ENCODE measurements at regions not wholly inside any gene's neighbourhood (a gene's known extent, or its start where the extent isn't known, plus 50 kb on each side); places are given as distances from the start of the nearest gene placed in this dataset.

- DNase-seq (ENCODE audit: low read depth in 1 of 2, low spot score in 1 of 2) = no peak
Measured at GRCh38 chr12:69095765-69096477, 143.4 kb upstream of the CPSF6 start.

DNA sequence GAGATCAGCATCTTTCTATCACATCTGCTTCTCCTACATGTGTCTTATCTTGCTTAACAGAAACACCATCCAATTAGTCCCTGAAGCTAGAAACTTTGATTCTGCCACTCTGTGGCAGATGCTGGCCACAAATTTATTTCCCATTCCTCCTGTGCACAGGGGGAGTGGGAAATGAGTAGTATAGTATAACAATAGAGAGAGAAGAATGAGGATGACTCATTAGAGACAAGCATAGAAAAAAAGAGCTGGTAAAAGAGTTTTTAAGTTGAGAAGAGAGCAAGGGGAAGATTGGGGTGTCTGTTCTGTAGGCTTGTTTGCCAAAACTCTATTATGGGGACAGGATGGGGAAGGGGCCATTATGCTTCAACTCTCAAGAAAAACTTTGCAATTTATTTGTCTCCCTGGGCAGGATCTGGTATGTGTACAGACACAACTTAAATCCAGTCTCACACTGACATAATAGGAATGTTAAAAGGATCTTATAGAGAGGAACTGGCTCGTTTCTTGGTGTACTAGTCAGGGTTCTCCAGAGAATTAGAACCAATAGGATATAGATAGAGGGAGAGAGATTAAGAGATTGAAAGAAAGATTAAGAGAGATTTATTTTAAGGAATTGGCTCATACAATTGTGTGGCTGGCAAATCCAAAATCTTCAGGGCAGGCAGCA lies 142.6 kb upstream of the CPSF6 start:
- no peak for DNase-seq (ENCODE audit: low read depth in 1 of 2, low spot score in 1 of 2)

DNA sequence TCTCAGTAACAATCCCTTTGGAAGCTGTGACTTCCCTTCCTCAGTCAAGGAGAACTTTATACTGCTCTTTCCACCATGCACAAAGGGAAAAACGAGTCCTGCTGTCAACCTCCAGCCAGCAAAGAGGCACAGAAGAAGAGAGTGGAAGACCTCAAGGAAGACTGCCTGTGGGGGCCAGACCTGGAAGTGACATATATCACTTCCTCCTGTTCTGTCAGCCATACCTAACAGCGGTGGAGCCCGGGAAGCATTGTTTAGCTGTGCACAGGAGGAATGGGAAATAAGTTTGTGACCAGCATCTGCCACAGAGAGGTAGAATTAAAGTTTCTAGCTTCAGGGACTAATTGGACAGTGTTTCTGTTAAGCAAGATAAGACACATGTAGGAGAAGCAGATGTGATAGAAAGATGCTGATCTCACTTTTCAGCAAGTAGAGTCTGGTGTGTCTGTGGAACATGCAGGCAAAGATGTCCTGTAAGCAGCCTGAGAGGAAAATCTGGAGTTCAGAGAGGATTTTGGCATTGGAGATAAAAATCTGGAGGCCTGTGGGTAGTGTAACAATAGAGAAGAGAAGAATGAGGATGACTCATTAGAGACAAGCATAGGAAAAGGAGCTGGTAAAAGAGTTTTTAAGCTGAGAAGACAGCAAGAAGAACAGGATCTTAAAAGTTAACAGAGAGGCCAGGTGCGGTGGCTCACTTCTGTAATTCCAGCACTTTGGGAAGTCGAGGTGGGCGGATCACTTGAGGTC lies 141.6 kb upstream of the CPSF6 start:
- no peak for DNase-seq (ENCODE audit: low read depth in 1 of 2, low spot score in 1 of 2)

DNA sequence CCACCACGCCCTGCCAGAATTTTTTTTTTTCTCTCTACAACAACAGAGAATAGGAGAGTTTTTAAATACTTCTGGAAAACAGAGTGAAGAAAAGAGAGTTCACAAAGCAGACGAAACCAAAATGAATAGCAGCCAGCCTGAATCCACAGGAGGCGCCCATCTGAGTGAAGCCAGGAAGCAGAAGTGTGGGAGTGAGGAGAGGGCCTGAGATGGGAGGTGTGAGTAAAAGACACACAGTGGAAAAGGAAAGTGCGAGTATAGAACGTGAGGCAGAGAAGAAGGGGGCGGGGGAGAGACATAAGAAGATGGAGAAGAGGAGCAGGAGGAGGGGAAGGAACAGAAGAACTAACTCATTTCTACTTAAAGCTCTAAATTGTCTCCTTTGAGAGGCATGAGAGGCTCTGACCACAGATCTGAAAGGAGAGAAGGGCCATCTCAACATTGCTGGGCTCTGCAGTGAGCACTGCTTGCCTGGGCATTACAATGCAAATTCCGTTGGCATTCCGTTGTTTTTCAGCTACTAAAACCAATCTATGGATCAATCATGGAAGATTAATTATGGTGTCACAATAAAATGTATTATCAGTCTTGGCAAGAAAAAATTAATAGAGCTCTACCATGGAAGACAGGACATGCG lies 140.1 kb upstream of the CPSF6 start:
- DNase-seq (ENCODE audit: low read depth in 1 of 2, low spot score in 1 of 2) = no peak

- no peak for DNase-seq (ENCODE audit: low read depth in 1 of 2, low spot score in 1 of 2)
Measured at GRCh38 chr12:69101505-69101904, 137.9 kb upstream of the CPSF6 start.

- DNase-seq (ENCODE audit: low read depth in 1 of 2, low spot score in 1 of 2) = no peak
Measured at GRCh38 chr12:69102856-69103255, 136.5 kb upstream of the CPSF6 start.

- DNase-seq (ENCODE audit: low read depth in 1 of 2, low spot score in 1 of 2) = no peak
Measured at GRCh38 chr12:69105101-69105962, 134.0 kb upstream of the CPSF6 start.

- DNase-seq (ENCODE audit: low read depth in 1 of 2, low spot score in 1 of 2) = no peak
Measured at GRCh38 chr12:69106482-69107118, 132.8 kb upstream of the CPSF6 start.

- no peak for DNase-seq (ENCODE audit: low read depth in 1 of 2, low spot score in 1 of 2)
Measured at GRCh38 chr12:69107541-69107940, 131.8 kb upstream of the CPSF6 start.

- DNase-seq (ENCODE audit: low read depth in 1 of 2, low spot score in 1 of 2) = no peak
Measured at GRCh38 chr12:69108037-69108436, 131.3 kb upstream of the CPSF6 start.

DNA sequence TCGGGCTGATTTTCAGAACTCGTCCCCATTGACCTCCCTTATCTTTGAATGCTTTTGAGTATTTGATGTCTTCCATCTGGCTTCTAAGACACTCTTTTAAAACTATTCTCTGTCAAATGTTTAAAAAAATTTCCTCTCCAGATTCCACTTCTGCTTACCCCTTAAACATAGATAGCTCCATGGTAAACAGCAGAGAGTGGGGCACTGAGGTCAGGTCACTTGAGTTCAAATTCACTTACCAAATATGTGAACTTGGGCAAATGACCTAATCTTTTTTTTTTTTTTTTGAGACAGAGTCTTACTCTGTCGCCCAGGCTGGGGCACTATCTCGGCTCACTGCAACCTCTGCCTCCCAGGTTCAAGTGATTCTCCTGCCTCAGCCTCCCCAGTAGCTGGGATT lies 126.8 kb upstream of the CPSF6 start:
- DNase-seq (ENCODE audit: low read depth in 1 of 2, low spot score in 1 of 2) = no peak

- DNase-seq (ENCODE audit: low read depth in 1 of 2, low spot score in 1 of 2) = no peak
Measured at GRCh38 chr12:69115099-69115498, 124.3 kb upstream of the CPSF6 start.

GRCh38 chr12:69115951-69116350 lies 123.4 kb upstream of the CPSF6 start:
- no peak for DNase-seq (ENCODE audit: low read depth in 1 of 2, low spot score in 1 of 2)

DNA sequence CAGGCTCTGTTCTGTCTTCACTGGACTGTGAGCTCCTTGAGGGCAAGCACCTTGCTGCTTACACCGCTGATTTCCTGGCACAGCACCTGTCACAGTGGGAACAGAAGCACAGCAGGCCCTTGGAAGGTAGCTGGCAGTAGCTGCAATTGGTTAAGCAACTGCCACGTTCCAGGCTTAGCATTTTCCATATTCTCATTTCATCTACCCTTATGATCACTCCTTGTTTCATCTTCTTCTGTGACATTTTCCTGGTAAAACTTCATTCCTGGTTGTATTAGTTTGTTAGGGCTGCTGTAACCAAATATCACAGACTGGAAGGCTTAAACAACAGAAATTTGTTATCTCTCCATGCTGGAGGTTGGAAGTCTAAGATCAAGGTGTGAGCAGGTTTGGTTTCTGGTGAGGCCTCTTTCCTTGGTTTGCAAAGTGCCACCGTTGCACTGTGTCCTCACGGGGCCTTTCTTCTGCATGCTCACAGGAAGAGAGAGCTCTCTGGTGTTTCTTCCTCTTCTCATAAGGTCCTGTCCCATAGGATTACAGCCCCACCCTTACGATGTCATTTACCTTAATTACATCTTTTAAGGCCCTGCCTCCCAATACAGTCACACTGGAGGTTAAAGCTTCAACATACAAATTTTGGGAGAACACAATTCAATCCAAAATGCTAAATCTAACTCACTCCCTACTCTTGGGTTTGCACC lies 121.7 kb upstream of the CPSF6 start:
- DNase-seq (ENCODE audit: low read depth in 1 of 2, low spot score in 1 of 2) = no peak

- DNase-seq (ENCODE audit: low read depth in 1 of 2, low spot score in 1 of 2) = no peak
Measured at GRCh38 chr12:69118516-69118915, 120.9 kb upstream of the CPSF6 start.

- no peak for DNase-seq (ENCODE audit: low read depth in 1 of 2, low spot score in 1 of 2)
Measured at GRCh38 chr12:69119770-69120169, 119.6 kb upstream of the CPSF6 start.

GRCh38 chr12:69120354-69120753 lies 119.0 kb upstream of the CPSF6 start:
- DNase-seq (ENCODE audit: low read depth in 1 of 2, low spot score in 1 of 2) = no peak

DNA sequence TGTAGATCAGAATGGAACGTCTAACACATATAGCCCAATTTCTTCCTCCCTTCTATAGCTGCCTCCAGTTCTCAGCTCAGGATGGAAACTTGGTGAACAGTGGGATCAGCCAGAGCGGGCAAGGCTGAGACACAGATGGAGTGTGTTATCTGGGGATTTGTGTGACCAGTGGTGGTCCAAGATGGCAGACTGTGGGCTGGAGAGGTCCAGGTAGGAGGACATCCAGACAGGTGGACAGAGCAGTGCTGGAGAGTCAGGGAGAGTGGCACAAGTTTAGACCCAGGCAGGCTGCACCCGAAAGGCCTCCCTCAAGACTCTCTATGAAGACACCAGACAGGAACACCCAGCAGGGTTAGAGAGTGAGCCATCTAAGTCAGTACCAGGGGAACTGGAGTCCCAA lies 116.1 kb upstream of the CPSF6 start:
- no peak for DNase-seq (ENCODE audit: low read depth in 1 of 2, low spot score in 1 of 2)

DNA sequence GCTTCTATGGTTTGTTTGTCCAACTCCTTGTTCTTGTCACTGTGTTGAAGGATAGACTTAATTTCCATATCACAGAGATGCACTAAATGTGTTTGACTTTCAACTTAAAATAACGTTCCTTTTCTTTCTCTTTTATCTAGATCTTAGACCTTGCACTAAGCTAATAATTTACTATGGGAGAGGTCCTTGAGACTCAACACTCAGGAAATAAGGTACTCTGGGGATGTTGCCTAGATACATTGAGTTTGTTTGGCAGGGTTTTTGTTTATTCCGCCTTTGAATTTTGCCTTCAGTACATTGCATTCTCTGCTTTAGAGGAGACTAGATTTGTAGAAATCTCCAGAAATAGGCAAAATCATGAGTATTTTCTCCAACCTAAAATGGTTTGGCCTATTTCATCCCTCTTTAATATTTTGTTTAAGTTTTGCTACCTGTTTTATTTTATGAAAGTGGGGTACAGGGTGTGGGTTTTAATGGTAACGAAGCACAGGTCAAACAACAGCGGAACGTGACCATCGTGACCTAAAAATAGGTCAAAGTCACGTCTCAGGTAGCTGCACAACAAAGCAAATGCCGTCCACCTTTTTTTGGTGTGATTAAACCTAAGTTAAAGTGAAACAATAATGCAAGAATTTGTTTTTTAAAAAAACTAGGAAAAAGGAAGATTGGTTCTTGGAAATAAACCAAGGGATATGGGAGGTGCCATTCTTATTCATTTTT lies 115.3 kb upstream of the CPSF6 start:
- DNase-seq (ENCODE audit: low read depth in 1 of 2, low spot score in 1 of 2) = no peak

Measured in activated CD4-positive, alpha-beta T cell treated with anti-CD3 and anti-CD28 coated beads, Interleukin-2, amount 50 U/mL, for 24 hours (primary cell).